ENCODE measurements at regions not wholly inside any gene's neighbourhood (a gene's known extent, or its start where the extent isn't known, plus 50 kb on each side); places are given as distances from the start of the nearest gene placed in this dataset.

DNA sequence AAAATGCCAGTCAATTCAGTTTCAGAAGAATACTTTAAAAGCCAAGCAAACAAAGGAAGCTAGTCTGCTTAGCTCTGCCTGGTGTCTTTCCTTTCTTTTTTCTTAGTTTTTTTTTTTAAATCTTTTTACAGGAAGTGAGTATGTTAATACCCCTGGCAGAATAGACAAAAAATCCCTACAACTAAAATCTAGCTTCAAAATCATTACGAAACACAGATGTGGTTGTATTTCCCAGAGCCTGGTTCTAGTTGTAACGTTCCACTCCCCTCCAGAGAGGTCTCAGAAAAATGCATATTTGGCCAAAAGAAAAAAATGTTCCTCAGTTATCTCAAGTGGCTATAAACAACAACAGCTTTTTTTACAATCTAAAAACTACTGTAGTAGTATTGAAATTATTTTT lies 202.1 kb upstream of the RND3 start:
- TF ChIP-seq, protein P1, sequence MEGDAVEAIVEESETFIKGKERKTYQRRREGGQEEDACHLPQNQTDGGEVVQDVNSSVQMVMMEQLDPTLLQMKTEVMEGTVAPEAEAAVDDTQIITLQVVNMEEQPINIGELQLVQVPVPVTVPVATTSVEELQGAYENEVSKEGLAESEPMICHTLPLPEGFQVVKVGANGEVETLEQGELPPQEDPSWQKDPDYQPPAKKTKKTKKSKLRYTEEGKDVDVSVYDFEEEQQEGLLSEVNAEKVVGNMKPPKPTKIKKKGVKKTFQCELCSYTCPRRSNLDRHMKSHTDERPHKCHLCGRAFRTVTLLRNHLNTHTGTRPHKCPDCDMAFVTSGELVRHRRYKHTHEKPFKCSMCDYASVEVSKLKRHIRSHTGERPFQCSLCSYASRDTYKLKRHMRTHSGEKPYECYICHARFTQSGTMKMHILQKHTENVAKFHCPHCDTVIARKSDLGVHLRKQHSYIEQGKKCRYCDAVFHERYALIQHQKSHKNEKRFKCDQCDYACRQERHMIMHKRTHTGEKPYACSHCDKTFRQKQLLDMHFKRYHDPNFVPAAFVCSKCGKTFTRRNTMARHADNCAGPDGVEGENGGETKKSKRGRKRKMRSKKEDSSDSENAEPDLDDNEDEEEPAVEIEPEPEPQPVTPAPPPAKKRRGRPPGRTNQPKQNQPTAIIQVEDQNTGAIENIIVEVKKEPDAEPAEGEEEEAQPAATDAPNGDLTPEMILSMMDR (conservative IDR thresholded peaks at IDR 0.05; ENCODE audit: low read depth, low read length): no peak
- TF ChIP-seq EZH2phosphoT487 (IDR thresholded peaks at IDR 0.05; ENCODE audit: borderline replicate concordance, low read length): no peak

All from PC-3 (cell line).